Islet precursor cell (in vitro differentiated cells): ENCODE measurements at regions not wholly inside any gene's neighbourhood (a gene's known extent, or its start where the extent isn't known, plus 50 kb on each side); places are given as distances from the start of the nearest gene placed in this dataset.

ENCODE experiments used
- DNase-seq: peaks from one replicate; pipeline ENCODE4 v3.0.0-alpha.2; 2018

- DNase-seq = no peak
Measured at GRCh38 chr21:20618878-20619277, 379.3 kb upstream of the NCAM2 start.

DNA sequence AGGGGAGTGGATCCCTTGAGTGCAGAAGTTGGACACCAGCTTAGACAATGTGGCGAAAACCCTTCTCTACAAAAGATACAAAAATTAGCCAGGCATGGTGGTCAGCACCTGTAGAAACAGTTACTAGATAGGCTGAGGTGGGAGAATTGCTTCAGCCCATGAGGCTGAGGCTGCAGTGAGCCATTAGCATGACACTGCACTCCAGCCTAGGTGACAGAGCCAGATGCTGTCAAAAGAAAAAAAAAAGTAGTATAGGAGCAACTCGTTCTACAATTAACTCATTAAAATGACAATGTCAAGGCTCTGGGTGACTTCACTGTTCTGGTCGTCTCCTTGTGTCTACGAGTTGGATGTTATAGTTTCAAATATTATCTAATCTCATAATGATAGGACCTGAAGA lies 370.6 kb upstream of the NCAM2 start:
- DNase-seq = no peak

DNA sequence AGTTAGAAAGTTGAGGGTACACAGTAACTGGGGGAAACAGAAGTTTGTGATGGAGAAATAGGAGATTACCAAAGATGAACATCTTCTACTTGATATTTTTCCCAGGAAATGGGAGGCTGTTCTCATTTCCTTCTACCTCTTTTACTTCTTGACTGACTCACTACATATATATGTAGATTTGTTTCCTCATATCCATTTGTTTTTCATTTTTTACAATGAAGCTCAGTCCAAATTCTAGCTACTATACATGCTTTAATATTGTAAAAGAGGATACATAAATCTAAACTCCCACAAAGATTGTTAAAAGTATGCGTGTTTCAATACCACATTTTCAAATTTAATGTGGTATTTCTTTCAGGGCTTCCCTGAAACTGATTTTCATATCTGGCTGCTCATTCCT lies 366.6 kb upstream of the NCAM2 start:
- no peak for DNase-seq

DNA sequence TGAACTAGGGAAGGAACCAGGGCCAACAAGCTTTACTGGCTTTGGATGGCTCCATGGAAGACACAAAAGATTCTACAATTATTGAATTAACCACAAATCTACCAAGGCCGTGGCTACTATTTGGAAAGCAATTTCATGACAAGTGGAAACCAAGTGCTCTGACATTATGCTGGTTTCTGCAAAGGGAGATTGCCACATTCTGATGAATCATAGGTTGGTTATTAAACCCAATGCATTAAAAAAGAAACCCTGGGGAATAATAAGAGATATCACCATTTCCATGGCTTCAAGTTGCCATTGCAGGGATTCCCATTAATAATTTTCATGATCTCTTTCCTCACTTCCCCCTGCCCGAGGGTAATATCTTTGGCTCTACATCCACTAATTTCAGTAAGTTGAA lies 359.2 kb upstream of the NCAM2 start:
- no peak for DNase-seq

DNA sequence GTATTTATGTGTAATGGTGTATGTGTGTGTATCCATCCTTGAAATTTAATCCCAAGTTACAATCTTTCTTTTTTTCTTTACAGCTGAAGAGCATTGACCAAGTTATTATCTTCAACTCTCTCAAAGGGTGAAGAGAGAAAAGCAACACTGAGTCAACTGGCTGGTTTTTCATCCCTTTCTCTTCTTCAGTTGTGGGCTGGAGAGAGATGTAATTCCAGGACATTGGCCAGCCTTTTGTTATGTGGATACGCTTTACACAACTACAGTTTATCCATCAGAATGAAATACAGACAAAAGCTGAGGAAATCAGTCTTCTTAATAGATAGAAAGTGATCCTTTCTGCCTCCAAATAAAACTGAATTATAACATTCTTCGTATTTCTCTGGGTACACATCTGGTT lies 357.0 kb upstream of the NCAM2 start:
- DNase-seq = no peak

- no peak for DNase-seq
Measured at GRCh38 chr21:20642681-20643080, 355.5 kb upstream of the NCAM2 start.

DNA sequence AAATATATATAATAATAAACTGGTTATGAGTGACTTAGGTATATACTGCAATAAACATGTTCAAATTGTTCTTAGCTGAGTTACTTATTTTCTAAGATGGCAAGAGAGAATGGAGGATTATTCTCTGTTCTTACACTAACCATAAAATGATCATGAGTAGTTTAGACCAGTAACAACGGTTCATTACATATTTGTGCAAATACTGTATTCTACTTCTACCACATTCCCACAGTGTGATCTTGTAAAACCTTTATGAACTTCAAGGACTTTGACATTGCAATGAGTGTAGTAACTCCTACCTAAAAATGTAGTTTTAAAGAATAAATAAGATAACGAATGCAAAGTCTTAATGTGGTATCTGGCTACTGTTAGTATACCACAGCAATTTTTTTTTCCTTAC lies 353.7 kb upstream of the NCAM2 start:
- DNase-seq = no peak

GRCh38 chr21:20645344-20645743 lies 352.9 kb upstream of the NCAM2 start:
- no peak for DNase-seq

- no peak for DNase-seq
Measured at GRCh38 chr21:20646431-20647165, 351.6 kb upstream of the NCAM2 start.

- DNase-seq = no peak
Measured at GRCh38 chr21:20647607-20648006, 350.6 kb upstream of the NCAM2 start.

GRCh38 chr21:20649231-20649630 lies 349.0 kb upstream of the NCAM2 start:
- DNase-seq = no peak

GRCh38 chr21:20652846-20653245 lies 345.4 kb upstream of the NCAM2 start:
- no peak for DNase-seq

DNA sequence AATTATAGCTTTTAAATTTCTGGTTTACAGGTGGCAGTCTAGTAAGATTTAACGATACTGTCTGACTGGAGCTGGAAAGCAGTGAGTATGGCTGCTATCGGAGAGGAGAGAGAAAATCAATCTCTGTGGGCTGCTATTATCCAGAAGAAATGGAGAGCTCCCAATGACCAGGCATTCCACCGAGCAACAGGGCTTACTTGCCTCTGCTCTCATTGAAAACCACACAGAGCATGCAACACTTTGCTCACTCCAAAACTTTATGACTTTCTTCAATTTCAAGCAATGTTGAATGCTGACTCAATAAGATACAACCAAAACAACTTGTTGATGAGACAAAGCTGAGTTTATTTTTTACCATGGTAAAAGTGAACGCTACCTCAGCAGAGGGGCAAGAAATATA lies 337.0 kb upstream of the NCAM2 start:
- no peak for DNase-seq

DNA sequence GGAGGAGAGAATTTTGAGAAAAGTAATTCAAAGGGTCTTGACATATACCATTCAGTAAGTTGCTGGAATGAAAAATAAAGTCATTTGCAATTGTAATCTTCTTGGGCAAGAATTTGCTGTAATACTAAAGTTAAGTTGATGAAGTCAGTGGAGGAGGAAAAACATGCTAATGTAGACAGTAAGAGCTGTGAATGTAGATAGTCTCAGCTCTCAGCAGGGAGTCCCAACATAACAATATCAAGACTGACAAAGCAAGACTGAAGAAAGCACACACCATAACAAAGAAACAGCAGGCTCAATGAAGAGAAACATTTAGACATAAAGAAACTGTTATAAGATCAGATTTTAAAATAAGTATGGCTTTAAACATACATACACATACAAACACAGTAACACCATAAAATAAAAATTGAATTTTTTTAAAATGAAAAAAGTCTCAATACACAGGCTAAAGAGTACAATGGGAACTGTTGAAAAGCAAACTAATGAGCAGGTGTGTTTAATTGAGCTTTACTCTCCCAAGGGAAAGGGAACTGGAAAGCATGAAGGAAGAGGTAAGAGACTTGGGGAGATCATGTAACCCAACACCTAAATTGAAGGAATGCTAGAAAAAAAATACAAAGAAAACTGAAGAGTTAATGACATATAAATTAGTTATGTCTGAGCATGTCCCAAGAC lies 336.3 kb upstream of the NCAM2 start:
- DNase-seq = no peak

DNA sequence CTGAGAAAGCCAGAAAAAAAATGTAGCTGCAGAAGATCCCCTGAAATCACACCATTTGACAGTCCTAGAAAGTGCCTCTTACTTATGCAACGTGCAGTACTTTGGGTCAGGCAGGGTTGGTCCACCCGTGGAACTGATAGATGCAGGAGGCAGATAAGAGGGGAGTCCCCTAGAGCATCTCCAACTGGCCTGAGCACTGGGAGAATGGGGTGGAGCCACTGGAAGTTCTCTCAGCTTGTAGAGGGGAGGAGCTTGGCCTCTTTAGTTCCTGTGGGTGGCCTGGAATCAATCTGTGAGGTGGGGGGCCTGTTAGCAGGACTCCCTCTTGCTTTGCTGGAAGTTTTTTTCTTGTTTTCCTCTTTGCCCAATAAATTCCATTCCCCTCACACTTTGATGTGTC lies 335.7 kb upstream of the NCAM2 start:
- DNase-seq = no peak

DNA sequence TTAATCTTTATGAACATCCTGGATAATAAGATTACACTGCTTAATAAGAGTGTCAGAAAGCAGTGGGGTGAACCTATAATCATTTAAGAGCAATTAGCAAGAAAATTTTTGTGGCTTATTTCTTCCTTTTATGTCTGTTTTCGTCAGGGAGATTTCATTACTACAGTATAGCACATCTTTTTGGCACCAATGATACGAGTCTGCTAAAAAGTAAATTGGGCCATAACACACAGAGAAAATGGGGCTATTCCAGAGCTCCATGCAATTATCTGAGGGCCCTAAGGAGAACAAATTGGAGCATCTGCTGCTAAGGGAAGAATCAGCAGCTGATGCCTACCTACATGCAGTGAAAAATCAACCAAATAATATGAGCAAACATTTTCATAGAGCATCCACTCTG lies 330.3 kb upstream of the NCAM2 start:
- DNase-seq = no peak

- no peak for DNase-seq
Measured at GRCh38 chr21:20685475-20685874, 312.7 kb upstream of the NCAM2 start.

GRCh38 chr21:20698585-20698984 lies 299.6 kb upstream of the NCAM2 start:
- no peak for DNase-seq

DNA sequence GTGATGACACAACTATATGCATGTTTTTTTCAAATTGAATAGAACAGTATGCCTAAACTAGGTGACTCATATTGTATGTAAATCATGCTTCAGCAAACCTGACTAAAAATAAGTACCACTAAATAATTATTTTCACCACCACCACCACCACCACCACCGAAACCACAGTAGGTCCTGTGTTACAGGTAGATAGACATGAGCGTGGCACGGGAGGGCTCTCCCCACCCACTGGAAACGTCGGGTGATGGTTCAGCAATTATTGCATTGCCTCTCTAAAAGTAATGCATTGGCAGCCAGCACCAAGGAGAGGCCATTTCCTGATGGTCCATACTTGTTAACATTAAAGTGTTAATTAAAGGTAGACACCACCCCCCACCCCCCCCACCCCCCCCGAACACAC lies 297.0 kb upstream of the NCAM2 start:
- no peak for DNase-seq

DNA sequence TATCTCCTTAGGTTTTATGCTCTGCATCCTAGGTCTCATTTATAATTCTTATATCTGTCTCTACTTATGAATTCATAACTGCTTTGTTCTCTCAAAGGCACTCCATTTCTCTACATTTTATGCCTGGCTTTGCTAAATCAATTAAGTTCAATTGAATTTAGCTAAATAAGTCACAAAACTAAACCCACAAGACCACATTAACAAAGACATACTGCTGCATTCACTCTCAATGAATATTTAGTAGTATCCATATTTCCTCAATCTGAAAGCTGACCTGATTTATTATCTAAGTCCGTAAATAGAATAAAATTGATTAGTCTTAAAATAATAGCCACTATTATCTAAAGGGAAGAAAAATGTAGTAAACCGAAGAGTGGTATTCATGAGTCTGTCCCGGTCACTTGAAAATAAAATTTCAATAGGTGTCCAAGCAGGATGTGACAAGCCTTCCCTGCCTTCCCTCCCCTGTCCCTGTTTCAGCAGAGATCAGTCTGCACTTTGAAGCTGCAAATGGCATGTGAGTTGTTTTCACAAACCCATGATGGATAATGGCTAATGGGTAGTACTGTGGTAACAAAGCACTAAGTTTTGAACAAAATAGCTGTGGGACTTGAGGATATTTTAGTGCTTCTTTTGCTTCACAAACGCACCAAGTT lies 295.0 kb upstream of the NCAM2 start:
- DNase-seq = no peak

- no peak for DNase-seq
Measured at GRCh38 chr21:20720623-20721022, 277.6 kb upstream of the NCAM2 start.

DNA sequence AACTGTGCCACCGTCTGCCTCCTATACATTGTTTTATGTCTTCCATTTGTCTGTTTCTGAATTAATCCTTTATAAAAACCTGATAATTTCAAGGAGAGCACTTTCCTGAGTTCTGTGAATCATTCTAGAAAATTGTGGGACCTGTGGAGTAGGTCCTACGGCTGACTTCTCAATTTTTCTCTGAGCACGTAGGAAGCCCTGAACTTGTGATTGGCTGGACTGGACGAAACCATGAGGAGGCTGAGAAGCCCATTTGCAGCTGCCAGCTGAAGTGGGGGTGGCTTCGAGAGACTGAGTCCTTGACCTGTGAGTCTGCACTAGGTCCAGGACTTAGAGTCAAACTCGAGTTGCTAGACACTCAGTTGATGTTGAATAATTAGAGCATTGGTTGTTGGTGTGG lies 277.1 kb upstream of the NCAM2 start:
- no peak for DNase-seq

GRCh38 chr21:20728691-20729090 lies 269.5 kb upstream of the NCAM2 start:
- no peak for DNase-seq

- no peak for DNase-seq
Measured at GRCh38 chr21:20729376-20729775, 268.8 kb upstream of the NCAM2 start.
